HepG2 (cell line): ENCODE measurements at regions not wholly inside any gene's neighbourhood (a gene's known extent, or its start where the extent isn't known, plus 50 kb on each side); places are given as distances from the start of the nearest gene placed in this dataset.

Source experiments
- EP300 ChIP-seq, 3 experiments: sonication (generic) in 1 of 3; formaldehyde crosslinking in 1 of 3; IDR thresholded peaks; 2 replicates each; pipeline versions ENCODE4 v1.5.1 to v1.6.1; 2011 to 2020; ENCODE audit warnings: low read depth in 2 of 3, low read length in 2 of 3, borderline replicate concordance in 1 of 3, improper control_type of control experiment in 1 of 3, mild to moderate bottlenecking in 1 of 3, missing genetic modification reagents in 1 of 3, moderate library complexity in 1 of 3
- ETS1 ChIP-seq: sonication (generic); formaldehyde crosslinking; IDR thresholded peaks from 2 replicates; pipeline ENCODE4 v1.4.0; 2020; ENCODE audit warnings: missing genetic modification reagents
- FOXA3 ChIP-seq: IDR thresholded peaks from 2 replicates; pipeline ENCODE4 v1.6.1; 2016; ENCODE audit warnings: missing genetic modification reagents, missing compliant biosample characterization
- FOXO4 ChIP-seq: sonication (generic); formaldehyde crosslinking; conservative IDR thresholded peaks from 2 replicates; pipeline ENCODE4 v1.8.1; 2023; ENCODE audit warnings: missing genetic modification reagents
- NFYB ChIP-seq: sonication (generic); formaldehyde crosslinking; IDR thresholded peaks from 2 replicates; pipeline ENCODE4 v1.4.0; 2020; ENCODE audit warnings: missing genetic modification reagents
- POLR2AphosphoS5 ChIP-seq: IDR thresholded peaks from 2 replicates; pipeline ENCODE4 v1.6.1; 2012; ENCODE audit warnings: low read depth, low read length
- ZNF432 ChIP-seq: sonication (generic); formaldehyde crosslinking; IDR thresholded peaks from 2 replicates; pipeline ENCODE4 v1.5.0; 2020; ENCODE audit warnings: missing genetic modification reagents, mild to moderate bottlenecking, borderline replicate concordance
- ZNF629 ChIP-seq: sonication (generic); formaldehyde crosslinking; conservative IDR thresholded peaks from 2 replicates; pipeline ENCODE4 v1.5.0; 2020; ENCODE audit warnings: missing genetic modification reagents
- ZNF747 ChIP-seq: sonication (generic); formaldehyde crosslinking; IDR thresholded peaks from 2 replicates; pipeline ENCODE4 v1.8.1; 2023; ENCODE audit warnings: missing genetic modification reagents, mild to moderate bottlenecking, borderline replicate concordance
- ZNF780A ChIP-seq: sonication (generic); formaldehyde crosslinking; IDR thresholded peaks from 2 replicates; pipeline ENCODE4 v1.8.0; 2022; ENCODE audit warnings: mild to moderate bottlenecking, missing genetic modification reagents, moderate library complexity

GRCh38 chr15:29203718-29204368, 65.8 kb downstream of the NSMCE3 start:
- TF ChIP-seq FOXA3 (CRISPR knock-in tag) (no peak), POLR2AphosphoS5 (no peak), FOXO4 (CRISPR knock-in tag) (no peak), ZNF629 (no peak), ZNF747 (CRISPR knock-in tag) (no peak), ZNF780A (CRISPR knock-in tag) (no peak), ZNF432 (CRISPR knock-in tag) (no peak), NFYB (CRISPR knock-in tag) (no peak), ETS1 (CRISPR knock-in tag) (no peak), EP300 (IDR thresholded peaks at IDR 0.05; ENCODE audit: low read depth in 2 of 2, low read length in 2 of 2) (no peak), EP300 (CRISPR knock-in tag; IDR thresholded peaks at IDR 0.05; ENCODE audit: borderline replicate concordance) (no peak)
